ENCODE measurements at regions not wholly inside any gene's neighbourhood (a gene's known extent, or its start where the extent isn't known, plus 50 kb on each side); places are given as distances from the start of the nearest gene placed in this dataset.

GRCh38 chr9:89923961-89924504, 319.2 kb downstream of the GADD45G start:
- TF ChIP-seq EZH2 (IDR thresholded peaks at IDR 0.05; ENCODE audit: low read depth, unreplicated experiment) = no peak
- peak; percentile 28 to 34; a peak in 3 of 4 replicates for TF ChIP-seq CTCF (conservative IDR thresholded peaks at IDR 0.05; ENCODE audit: low read depth in 2 of 2)
- no peak for TF ChIP-seq ETS1 (IDR thresholded peaks at IDR 0.05)
- TF ChIP-seq POLR2AphosphoS5 (IDR thresholded peaks at IDR 0.05; ENCODE audit: low read depth) = no peak
- TF ChIP-seq CREB1 (CRISPR knock-in tag; IDR thresholded peaks at IDR 0.05; ENCODE audit: low read depth) = no peak
- no peak for TF ChIP-seq STAT1 (IDR thresholded peaks at IDR 0.05; ENCODE audit: unreplicated experiment)
- no peak for TF ChIP-seq EZH2phosphoT487 (IDR thresholded peaks at IDR 0.05; ENCODE audit: unreplicated experiment)
- TF ChIP-seq REST (IDR thresholded peaks at IDR 0.05; ENCODE audit: unreplicated experiment) = no peak
- no peak for TF ChIP-seq JUNB (IDR thresholded peaks at IDR 0.05; ENCODE audit: unreplicated experiment)
- no peak for TF ChIP-seq NANOG (IDR thresholded peaks at IDR 0.05; ENCODE audit: borderline replicate concordance)
- no peak for TF ChIP-seq ZNF462 (CRISPR knock-in tag; IDR thresholded peaks at IDR 0.05)
- no peak for TF ChIP-seq ZNF114 (CRISPR knock-in tag; IDR thresholded peaks at IDR 0.05)

All from GM23338 (cell line).